Pancreas (tissue), 10 donors: ENCODE measurements at regions not wholly inside any gene's neighbourhood (a gene's known extent, or its start where the extent isn't known, plus 50 kb on each side); places are given as distances from the start of the nearest gene placed in this dataset.

Experiments used
- ATAC-seq, 4 donors: fragments of 200-7000 bp; cut with Tn5 transposase; one replicate each; pipeline versions ENCODE4 v1.8.0 to v1.9.1; 2020; ENCODE audit warnings: mild to moderate bottlenecking in 4 of 4, moderate library complexity in 4 of 4
- DNase-seq, 6 donors: peaks; one replicate each; pipeline ENCODE4 v3.0.0-alpha.2; 2020
- FAIRE-seq: peaks from 2 replicates; lab custom pipeline; 2012; peaks lifted over from hg19 to GRCh38; lab: Jason Lieb, UNC
- H3K27ac ChIP-seq, 4 donors: fragments of 200-600 bp; sonication (generic); 1 replicate in 3 of 4; 2 replicates in 1 of 4; pipeline versions ENCODE4 v1.5.0 to v1.8.0; 2020
- H3K27me3 ChIP-seq, 4 donors: fragments of 200-600 bp; one replicate each; pipeline ENCODE4 v1.8.0; 2021
- H3K36me3 ChIP-seq, 3 donors: fragments of 200-600 bp; sonication (generic) in 1 of 3; one replicate each; pipeline versions ENCODE4 v1.5.0 to v1.8.0; 2020 to 2021
- H3K4me1 ChIP-seq, 3 donors: fragments of 200-600 bp; one replicate each; pipeline ENCODE4 v1.8.0; 2021
- H3K4me3 ChIP-seq, 4 donors: fragments of 200-600 bp; sonication (generic) in 2 of 4; one replicate each; pipeline versions ENCODE4 v1.5.0 to v1.8.0; 2020 to 2021
- H3K9me3 ChIP-seq, 4 donors: fragments of 200-600 bp; one replicate each; pipeline ENCODE4 v1.8.0; 2021
- WGBS, 2 donors: extraction: QIAGEN DNeasy Blood & Tissue Kit; methylation state at CpG; one replicate each; pipeline ENCODE4 v1.1.7; 2013; 5-methylcytosine and 5-hydroxymethylcytosine counted together
- intact Hi-C, 3 donors: fragments of 100-400 bp; cut with DNase I; formaldehyde crosslinking; loops; one replicate each; pipeline versions ENCODE4 v1.11.1 to v1.14.2; 2022
- TF ChIP-seq, protein P1 (sequence below), 4 donors: fragments of 200-600 bp; sonication (generic) in 3 of 4; IDR thresholded peaks; one replicate each; pipeline versions ENCODE4 v1.5.0 to v1.8.0; 2021; ENCODE audit warnings: antibody characterized with exemption in 4 of 4
- donor health status: healthy with polysubstance abuse.
- donor health status: DM: no; HTN: no; CAD: no; lungs with moderate emphysema.
- donor health status: DM: no; HTN: no; CAD: no.
- donor health status: control.
- donor health status: control.
- donor health status: Bipolar disorder and iron deficiency.
- donor health status: DM: yes; HTN: yes; CAD: no.
- donor health status: DM: no; HTN: no; CAD: no.
- donor health status: DM: no; HTN: no; CAD: no.
- donor health status: DM: yes; HTN: yes; CAD: no.

GRCh38 chr1:87208931-87209330 is 119.7 kb upstream of the LMO4 start:
- FAIRE-seq (no peak), DNase-seq (no peak), ATAC-seq (no peak)
- TF ChIP-seq, protein P1, sequence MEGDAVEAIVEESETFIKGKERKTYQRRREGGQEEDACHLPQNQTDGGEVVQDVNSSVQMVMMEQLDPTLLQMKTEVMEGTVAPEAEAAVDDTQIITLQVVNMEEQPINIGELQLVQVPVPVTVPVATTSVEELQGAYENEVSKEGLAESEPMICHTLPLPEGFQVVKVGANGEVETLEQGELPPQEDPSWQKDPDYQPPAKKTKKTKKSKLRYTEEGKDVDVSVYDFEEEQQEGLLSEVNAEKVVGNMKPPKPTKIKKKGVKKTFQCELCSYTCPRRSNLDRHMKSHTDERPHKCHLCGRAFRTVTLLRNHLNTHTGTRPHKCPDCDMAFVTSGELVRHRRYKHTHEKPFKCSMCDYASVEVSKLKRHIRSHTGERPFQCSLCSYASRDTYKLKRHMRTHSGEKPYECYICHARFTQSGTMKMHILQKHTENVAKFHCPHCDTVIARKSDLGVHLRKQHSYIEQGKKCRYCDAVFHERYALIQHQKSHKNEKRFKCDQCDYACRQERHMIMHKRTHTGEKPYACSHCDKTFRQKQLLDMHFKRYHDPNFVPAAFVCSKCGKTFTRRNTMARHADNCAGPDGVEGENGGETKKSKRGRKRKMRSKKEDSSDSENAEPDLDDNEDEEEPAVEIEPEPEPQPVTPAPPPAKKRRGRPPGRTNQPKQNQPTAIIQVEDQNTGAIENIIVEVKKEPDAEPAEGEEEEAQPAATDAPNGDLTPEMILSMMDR (IDR thresholded peaks at IDR 0.05) = no peak
- H3K9me3 ChIP-seq = no peaks in the 10 kb centered on the region
- H3K36me3 ChIP-seq = no peaks in the 10 kb centered on the region
- H3K27ac ChIP-seq = no peak overlapping the region
- no peak overlapping the region for H3K4me3 ChIP-seq
- WGBS, 2 donors = 72 to 81% methylated on average over 4 of the region's 4 CpGs
- intact Hi-C loops = no loop called here
- H3K4me1 ChIP-seq = no peaks in the 10 kb centered on the region
- H3K27me3 ChIP-seq = no peaks in the 10 kb centered on the region

- Histone ChIP-seq H3K4me3 (no peak overlapping the region), H3K9me3 (no peaks in the 10 kb centered on the region), H3K27me3 (no peaks in the 10 kb centered on the region), H3K4me1 (no peaks in the 10 kb centered on the region), H3K36me3 (no peaks in the 10 kb centered on the region), H3K27ac (no peak overlapping the region)
- DNase-seq (no peak), FAIRE-seq (no peak), ATAC-seq (no peak)
- WGBS, 2 donors = 80 to 87% methylated on average over 3 of the region's 3 CpGs
- TF ChIP-seq, protein P1 (IDR thresholded peaks at IDR 0.05) = no peak
- intact Hi-C loops = no loop called here
These were observed 118.5 kb upstream of the LMO4 start for GRCh38 chr1:87210151-87210550.

GRCh38 chr1:87212431-87213134 is 116.1 kb upstream of the LMO4 start:
- FAIRE-seq = no peak
- 65 to 71% methylated on average over 6 of the region's 6 CpGs for WGBS, 2 donors
- no peak for ATAC-seq

DNA sequence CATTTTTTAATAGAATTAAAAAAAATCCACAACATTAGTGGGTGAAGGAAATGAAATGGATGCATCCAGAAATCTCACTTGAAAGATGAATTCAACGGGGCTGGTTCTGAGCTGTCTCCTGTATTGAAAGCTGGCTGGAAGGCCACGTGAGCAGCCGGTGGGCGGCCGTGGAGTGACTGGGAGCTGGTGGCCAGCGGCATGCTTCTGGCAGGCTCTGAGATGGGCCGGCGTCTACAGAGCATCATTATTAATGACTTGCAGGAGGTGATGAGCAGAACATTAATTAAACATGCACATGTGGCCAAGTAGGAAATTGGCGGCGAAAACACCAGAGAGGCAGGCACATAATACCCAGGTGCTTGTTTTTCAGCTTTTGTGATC is 115.6 kb upstream of the LMO4 start:
- H3K27me3 ChIP-seq = no peaks in the 10 kb centered on the region
- 83 to 84% methylated on average over 10 of the region's 10 CpGs for WGBS, 2 donors
- FAIRE-seq (no peak), DNase-seq (no peak), ATAC-seq (no peak)
- H3K9me3 ChIP-seq = no peaks in the 10 kb centered on the region
- intact Hi-C loops = no loop called here
- no peak overlapping the region for H3K27ac ChIP-seq
- H3K4me1 ChIP-seq = no peaks in the 10 kb centered on the region
- TF ChIP-seq, protein P1 (IDR thresholded peaks at IDR 0.05) = no peak
- no peak overlapping the region for H3K4me3 ChIP-seq
- no peaks in the 10 kb centered on the region for H3K36me3 ChIP-seq

More at GRCh38 chr1:87212431-87213134, 116.1 kb upstream of the LMO4 start:
- DNase-seq = no peak
- Histone ChIP-seq H3K9me3 (no peaks in the 10 kb centered on the region), H3K4me1 (no peaks in the 10 kb centered on the region), H3K4me3 (no peak overlapping the region), H3K27me3 (no peaks in the 10 kb centered on the region), H3K27ac (no peak overlapping the region), H3K36me3 (no peaks in the 10 kb centered on the region)
- TF ChIP-seq, protein P1 (IDR thresholded peaks at IDR 0.05) = no peak
- intact Hi-C loops = no loop called here

DNA sequence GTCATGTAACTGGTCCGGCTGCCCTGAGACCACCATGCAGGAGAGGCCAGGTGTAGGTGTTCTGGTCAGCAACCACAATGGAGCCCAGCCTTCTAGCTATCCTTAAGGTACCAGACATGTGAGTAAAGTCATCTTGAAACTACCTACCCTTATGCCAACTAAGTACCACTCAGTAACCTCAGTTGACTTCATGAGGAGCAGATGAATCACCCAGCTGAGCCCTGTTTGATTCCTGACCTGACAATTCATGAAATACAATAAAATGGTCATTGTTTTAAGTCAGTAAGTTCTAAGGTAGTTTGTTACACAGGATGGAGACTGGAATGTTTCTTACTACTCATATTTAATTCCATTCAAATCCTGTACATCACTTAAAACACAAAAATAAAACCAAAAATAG is 113.1 kb upstream of the LMO4 start:
- TF ChIP-seq, protein P1 (IDR thresholded peaks at IDR 0.05) = no peak
- no peak for ATAC-seq
- Histone ChIP-seq H3K4me3 (no peak overlapping the region), H3K36me3 (no peaks in the 10 kb centered on the region), H3K4me1 (no peaks in the 10 kb centered on the region), H3K27ac (no peak overlapping the region), H3K9me3 (no peaks in the 10 kb centered on the region), H3K27me3 (no peaks in the 10 kb centered on the region)
- FAIRE-seq = no peak
- intact Hi-C loops = no loop called here
- DNase-seq = no peak
- 82 to 94% methylated on average over 1 of the region's 1 CpG for WGBS, 2 donors
